Keratinocyte (primary cell): ENCODE measurements at regions not wholly inside any gene's neighbourhood (a gene's known extent, or its start where the extent isn't known, plus 50 kb on each side); places are given as distances from the start of the nearest gene placed in this dataset.

ENCODE experiments used
- DNase-seq: peaks from one replicate; pipeline ENCODE4 v3.0.0-alpha.2; 2011; ENCODE audit warnings: low read depth, missing footprints, low spot score
- FAIRE-seq: peaks from 2 replicates; lab custom pipeline; 2011; peaks lifted over from hg19 to GRCh38; lab: Jason Lieb, UNC
- H2AFZ ChIP-seq: 2 replicates; pipeline ENCODE4 v1.6.0; 2012; ENCODE audit warnings: low read length, control low read depth, inconsistent platforms; ENCODE audit not compliant: control insufficient read depth
- H3K27ac ChIP-seq: 2 replicates; pipeline ENCODE4 v1.5.1; 2011; ENCODE audit warnings: low read length; ENCODE audit not compliant: control insufficient read depth, insufficient read depth
- H3K27me3 ChIP-seq: 3 replicates; pipeline ENCODE4 v1.6.0; 2011; ENCODE audit warnings: low read length; ENCODE audit not compliant: control insufficient read depth, insufficient read depth; ENCODE audit errors: extremely low read depth
- H3K36me3 ChIP-seq, 2 experiments: 2 replicates in 1 of 2; 3 replicates in 1 of 2; pipeline ENCODE4 v1.5.1; 2011; ENCODE audit warnings: low read length in 2 of 2, mild to moderate bottlenecking in 1 of 2; ENCODE audit not compliant: control insufficient read depth in 2 of 2, insufficient read depth in 2 of 2; ENCODE audit errors: extremely low read depth in 1 of 2
- H3K4me1 ChIP-seq: 3 replicates; pipeline ENCODE4 v1.5.1; 2011; ENCODE audit warnings: low read length; ENCODE audit not compliant: control insufficient read depth, insufficient read depth; ENCODE audit errors: extremely low read depth
- H3K4me2 ChIP-seq: 3 replicates; pipeline ENCODE4 v1.6.0; 2011; ENCODE audit warnings: low read depth, low read length; ENCODE audit not compliant: control insufficient read depth, insufficient read depth; ENCODE audit errors: extremely low read depth
- H3K4me3 ChIP-seq, 3 experiments: fragments of 200-600 bp in 1 of 3; sonication (generic) in 1 of 3; 2 replicates in 2 of 3; 3 replicates in 1 of 3; pipeline ENCODE4 v1.5.1; 2011 to 2016; ENCODE audit warnings: low read length in 3 of 3, mild to moderate bottlenecking in 3 of 3, control low read depth in 2 of 3, inconsistent platforms in 1 of 3, low read depth in 1 of 3, mixed read lengths in 1 of 3, mixed run types in 1 of 3, moderate library complexity in 1 of 3; ENCODE audit not compliant: control insufficient read depth in 2 of 3, insufficient read depth in 2 of 3; ENCODE audit errors: extremely low read depth in 1 of 3
- H3K79me2 ChIP-seq: 2 replicates; pipeline ENCODE4 v1.6.0; 2012; ENCODE audit warnings: low read length; ENCODE audit not compliant: control insufficient read depth, insufficient read depth
- H3K9ac ChIP-seq: 3 replicates; pipeline ENCODE4 v1.6.0; 2011; ENCODE audit warnings: low read length; ENCODE audit not compliant: control insufficient read depth, insufficient read depth; ENCODE audit errors: extremely low read depth
- H3K9me1 ChIP-seq: 3 replicates; pipeline ENCODE4 v1.6.0; 2011; ENCODE audit warnings: low read length; ENCODE audit not compliant: control insufficient read depth, insufficient read depth; ENCODE audit errors: extremely low read depth
- H3K9me3 ChIP-seq: 2 replicates; pipeline ENCODE4 v1.5.1; 2012; ENCODE audit warnings: low read depth, low read length; ENCODE audit not compliant: control insufficient read depth
- H4K20me1 ChIP-seq: 3 replicates; pipeline ENCODE4 v1.6.0; 2011; ENCODE audit warnings: low read length; ENCODE audit not compliant: control insufficient read depth, insufficient read depth; ENCODE audit errors: extremely low read depth
- CTCF ChIP-seq, 3 experiments: IDR thresholded peaks in 1 of 3; conservative IDR thresholded peaks in 1 of 3; optimal IDR thresholded peaks in 1 of 3; 2 replicates in 2 of 3; 3 replicates in 1 of 3; pipeline versions ENCODE3 to v1.5.1; 2011; ENCODE audit warnings: low read length in 3 of 3, mild to moderate bottlenecking in 3 of 3, moderate library complexity in 2 of 3, control low read depth in 1 of 3, inconsistent platforms in 1 of 3; ENCODE audit not compliant: insufficient read depth in 2 of 3; ENCODE audit errors: extremely low read depth in 1 of 3
- EZH2 ChIP-seq: IDR thresholded peaks from one replicate; pipeline ENCODE4 v1.6.1; 2012; ENCODE audit warnings: inconsistent platforms, mild to moderate bottlenecking, low read length, moderate library complexity
- dilution Hi-C: fragments of 300-500 bp; cut with MboI; formaldehyde crosslinking; loops from one replicate; pipeline ENCODE4 v1.7.0; 2020; ENCODE audit warnings: low sequenced_read_pairs; ENCODE audit not compliant: extremely low pct_ligation_motif_present

- FAIRE-seq (peak; percentile 20), DNase-seq (no peak)
- H2AFZ ChIP-seq, result no peak overlapping the region
- H3K4me1 ChIP-seq, result peaks cover 88% of the 10 kb centered on the region
- H4K20me1 ChIP-seq, result peaks cover 12% of the 10 kb centered on the region
- peaks cover 84% of the 10 kb centered on the region for H3K79me2 ChIP-seq
- dilution Hi-C loops, result no loop called here
- H3K9ac ChIP-seq, result no peak overlapping the region
- TF ChIP-seq CTCF (optimal IDR thresholded peaks at IDR 0.05 in 1 of 3, IDR thresholded peaks at IDR 0.05 in 1 of 3, conservative IDR thresholded peaks at IDR 0.05 in 1 of 3; ENCODE audit: extremely low read depth in 1 of 3, insufficient read depth in 2 of 3, low read length in 3 of 3) (no peak), EZH2 (no peak)
- no peaks in the 10 kb centered on the region for H3K9me3 ChIP-seq
- H3K4me3 ChIP-seq, result no peak overlapping the region
- H3K36me3 ChIP-seq, result peaks cover 37 to 69% of the 10 kb centered on the region in 2 experiments
- peaks cover 7% of the 10 kb centered on the region for H3K9me1 ChIP-seq
- H3K4me2 ChIP-seq, result peak overlapping the region; percentile 2
- no peaks in the 10 kb centered on the region for H3K27me3 ChIP-seq
- H3K27ac ChIP-seq, result no peak overlapping the region
Measured at GRCh38 chr9:127558581-127559246, 53.4 kb upstream of the STXBP1 start.

GRCh38 chr9:127559247-127559680 is 52.8 kb upstream of the STXBP1 start:
- no peak for DNase-seq
- H3K9ac ChIP-seq, result no peak overlapping the region
- peaks cover 84% of the 10 kb centered on the region for H3K79me2 ChIP-seq
- H3K9me1 ChIP-seq, result peaks cover 7% of the 10 kb centered on the region
- H4K20me1 ChIP-seq, result peaks cover 12% of the 10 kb centered on the region
- H3K27me3 ChIP-seq, result no peaks in the 10 kb centered on the region
- no peaks in the 10 kb centered on the region for H3K9me3 ChIP-seq
- peaks cover 37 to 69% of the 10 kb centered on the region in 2 experiments for H3K36me3 ChIP-seq
- H3K27ac ChIP-seq, result no peak overlapping the region
- no peak overlapping the region for H3K4me2 ChIP-seq
- peaks cover 89% of the 10 kb centered on the region for H3K4me1 ChIP-seq
- no peak overlapping the region for H3K4me3 ChIP-seq
- no peak overlapping the region for H2AFZ ChIP-seq
- FAIRE-seq, result no peak
- dilution Hi-C loops, result no loop called here
- TF ChIP-seq CTCF (optimal IDR thresholded peaks at IDR 0.05 in 1 of 3, IDR thresholded peaks at IDR 0.05 in 1 of 3, conservative IDR thresholded peaks at IDR 0.05 in 1 of 3; ENCODE audit: extremely low read depth in 1 of 3, insufficient read depth in 2 of 3, low read length in 3 of 3), result no peak
- no peak for TF ChIP-seq EZH2
